ENCODE measurements at regions not wholly inside any gene's neighbourhood (a gene's known extent, or its start where the extent isn't known, plus 50 kb on each side); places are given as distances from the start of the nearest gene placed in this dataset.

DNA sequence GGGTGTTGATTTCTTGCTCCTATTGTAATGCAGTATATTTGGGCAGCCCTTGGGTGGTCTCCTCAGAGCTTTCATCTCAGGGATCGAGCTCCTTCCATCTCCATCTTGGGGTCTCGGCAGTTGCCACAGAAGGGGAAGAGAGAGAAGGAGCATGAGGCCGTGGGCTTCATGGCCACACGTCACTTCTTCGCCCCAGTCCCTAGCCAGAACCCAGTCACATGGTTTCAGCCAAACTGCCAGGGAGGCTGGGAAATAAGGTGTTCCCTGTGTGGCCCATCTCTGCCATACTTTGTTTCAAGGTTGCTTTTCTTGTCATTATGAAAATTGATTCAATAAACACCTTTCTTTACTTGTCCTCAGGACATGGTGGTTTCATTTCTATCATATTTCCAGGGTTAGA lies 68.4 kb upstream of the NKD1 start:
- TF ChIP-seq, protein P1, sequence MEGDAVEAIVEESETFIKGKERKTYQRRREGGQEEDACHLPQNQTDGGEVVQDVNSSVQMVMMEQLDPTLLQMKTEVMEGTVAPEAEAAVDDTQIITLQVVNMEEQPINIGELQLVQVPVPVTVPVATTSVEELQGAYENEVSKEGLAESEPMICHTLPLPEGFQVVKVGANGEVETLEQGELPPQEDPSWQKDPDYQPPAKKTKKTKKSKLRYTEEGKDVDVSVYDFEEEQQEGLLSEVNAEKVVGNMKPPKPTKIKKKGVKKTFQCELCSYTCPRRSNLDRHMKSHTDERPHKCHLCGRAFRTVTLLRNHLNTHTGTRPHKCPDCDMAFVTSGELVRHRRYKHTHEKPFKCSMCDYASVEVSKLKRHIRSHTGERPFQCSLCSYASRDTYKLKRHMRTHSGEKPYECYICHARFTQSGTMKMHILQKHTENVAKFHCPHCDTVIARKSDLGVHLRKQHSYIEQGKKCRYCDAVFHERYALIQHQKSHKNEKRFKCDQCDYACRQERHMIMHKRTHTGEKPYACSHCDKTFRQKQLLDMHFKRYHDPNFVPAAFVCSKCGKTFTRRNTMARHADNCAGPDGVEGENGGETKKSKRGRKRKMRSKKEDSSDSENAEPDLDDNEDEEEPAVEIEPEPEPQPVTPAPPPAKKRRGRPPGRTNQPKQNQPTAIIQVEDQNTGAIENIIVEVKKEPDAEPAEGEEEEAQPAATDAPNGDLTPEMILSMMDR (IDR thresholded peaks at IDR 0.05; ENCODE audit: low read depth, low read length), result no peak
- no peak for TF ChIP-seq EZH2phosphoT487 (IDR thresholded peaks at IDR 0.05; ENCODE audit: low read depth)

Data from OCI-LY3 (cell line).